CD4-positive, alpha-beta T cell (primary cell): ENCODE measurements at regions not wholly inside any gene's neighbourhood (a gene's known extent, or its start where the extent isn't known, plus 50 kb on each side); places are given as distances from the start of the nearest gene placed in this dataset.

Experiments
- ATAC-seq: fragments of 200-7000 bp; cut with Tn5 transposase; one replicate; pipeline ENCODE4 v1.10.0; 2022; ENCODE audit warnings: mild to moderate bottlenecking; ENCODE audit not compliant: poor library complexity
- CTCF ChIA-PET: fragments of 350-600 bp; sonication (Branson Sonifier 250); formaldehyde crosslinking; loops from one replicate; lab custom pipeline; 2021; ENCODE audit warnings: antibody characterized with exemption, inconsistent platforms; lab: Charles Lee
- POLR2A ChIA-PET: fragments of 350-600 bp; sonication (Branson Sonifier 250); formaldehyde crosslinking; loops from one replicate; lab custom pipeline; 2021; ENCODE audit warnings: antibody characterized with exemption, inconsistent platforms; lab: Charles Lee
- DNase-seq, 14 experiments: peaks; one replicate each; pipeline ENCODE4 v3.0.0-alpha.2; 2013 to 2020; ENCODE audit warnings: mixed read lengths in 2 of 14
- H3K27ac ChIP-seq, 2 donors: one replicate each; pipeline versions ENCODE4 v1.5.1 to v1.7.0; 2013; ENCODE audit warnings: low read length in 2 of 2, low read depth in 1 of 2, mild to moderate bottlenecking in 1 of 2
- H3K27me3 ChIP-seq, 2 experiments: 1 replicate in 1 of 2; 2 replicates in 1 of 2; pipeline versions ENCODE4 v1.6.1 to v1.7.0; 2013; ENCODE audit warnings: low read length in 2 of 2, control low read depth in 1 of 2, mild to moderate bottlenecking in 1 of 2, moderate library complexity in 1 of 2; ENCODE audit not compliant: insufficient read depth in 2 of 2, control insufficient read depth in 1 of 2
- H3K36me3 ChIP-seq: one replicate; pipeline ENCODE4 v1.6.1; 2013; ENCODE audit warnings: low read length, control low read depth; ENCODE audit not compliant: insufficient read depth
- H3K4me1 ChIP-seq: one replicate; pipeline ENCODE4 v1.6.1; 2013; ENCODE audit warnings: low read length, control low read depth; ENCODE audit not compliant: insufficient read depth
- H3K4me3 ChIP-seq: one replicate; pipeline ENCODE4 v1.5.1; 2013; ENCODE audit warnings: mild to moderate bottlenecking, low read length, moderate library complexity
- H3K9me3 ChIP-seq, 2 experiments: 1 replicate in 1 of 2; 2 replicates in 1 of 2; pipeline versions ENCODE4 v1.6.1 to v1.7.0; 2013; ENCODE audit warnings: low read length in 2 of 2, mild to moderate bottlenecking in 2 of 2, control low read depth in 1 of 2, moderate library complexity in 1 of 2; ENCODE audit not compliant: control insufficient read depth in 1 of 2, insufficient read depth in 1 of 2
- H3K27ac Mint-ChIP-seq: one replicate; pipeline ENCODE4 v1.8.0; 2020; ENCODE audit warnings: mixed read lengths
- H3K27me3 Mint-ChIP-seq: one replicate; pipeline ENCODE4 v1.8.0; 2021; ENCODE audit warnings: mixed read lengths
- H3K36me3 Mint-ChIP-seq: one replicate; pipeline ENCODE4 v1.8.0; 2021; ENCODE audit warnings: low read depth, mixed read lengths
- H3K4me1 Mint-ChIP-seq: one replicate; pipeline ENCODE4 v1.8.0; 2021; ENCODE audit warnings: low read depth, mixed read lengths
- H3K4me3 Mint-ChIP-seq: one replicate; pipeline ENCODE4 v1.8.0; 2020; ENCODE audit warnings: mild to moderate bottlenecking, mixed read lengths
- H3K9me3 Mint-ChIP-seq: one replicate; pipeline ENCODE4 v1.8.0; 2020; ENCODE audit warnings: mixed read lengths
- CTCF ChIP-seq: fragments of 200-600 bp; IDR thresholded peaks from one replicate; pipeline ENCODE4 v1.8.0; 2022; ENCODE audit warnings: antibody characterized with exemption, mild to moderate bottlenecking
- intact Hi-C, 2 experiments: fragments of 100-400 bp; cut with DNase I in 1 of 2; cut with micrococcal nuclease in 1 of 2; formaldehyde crosslinking; loops; one replicate each; pipeline versions ENCODE4 v1.15.1 to v1.9.0; 2023 to 2025; cut with DNase I, micrococcal nuclease

- Mint-ChIP-seq H3K36me3 (no peaks in the 10 kb centered on the region), H3K4me1 (peaks cover 6% of the 10 kb centered on the region), H3K27ac (no peak overlapping the region), H3K4me3 (no peak overlapping the region), H3K27me3 (peaks cover 6% of the 10 kb centered on the region), H3K9me3 (no peaks in the 10 kb centered on the region)
- Histone ChIP-seq H3K4me3 (no peak overlapping the region), H3K36me3 (no peaks in the 10 kb centered on the region), H3K27ac (no peak overlapping the region), H3K27me3 (no peaks in the 10 kb centered on the region), H3K4me1 (peaks cover 4% of the 10 kb centered on the region), H3K9me3 (peaks cover 0 to 5% of the 10 kb centered on the region in 2 experiments)
- DNase-seq (no peak), ATAC-seq (no peak)
- intact Hi-C loops: no loop called here
- ChIA-PET POLR2A (no interaction called here), CTCF (no interaction called here)
- no peak for TF ChIP-seq CTCF
Measured at GRCh38 chr1:5478156-5478695, 514.0 kb downstream of the NPHP4 start.

- no peak for TF ChIP-seq CTCF
- peaks cover 6% of the 10 kb centered on the region for H3K4me1 Mint-ChIP-seq
Measured at GRCh38 chr1:5477716-5478115, 514.5 kb downstream of the NPHP4 start.

GRCh38 chr1:5475572-5475971 is 516.7 kb downstream of the NPHP4 start:
- H3K9me3 ChIP-seq: peaks cover 0 to 4% of the 10 kb centered on the region in 2 experiments
- no peaks in the 10 kb centered on the region for H3K36me3 ChIP-seq
- H3K27ac Mint-ChIP-seq: no peak overlapping the region
- no peaks in the 10 kb centered on the region for H3K27me3 ChIP-seq
- DNase-seq (no peak), ATAC-seq (no peak)
- H3K4me1 Mint-ChIP-seq: no peaks in the 10 kb centered on the region
- POLR2A ChIA-PET: no interaction called here
- CTCF ChIA-PET: no interaction called here
- no peaks in the 10 kb centered on the region for H3K9me3 Mint-ChIP-seq
- TF ChIP-seq CTCF: no peak
- H3K27ac ChIP-seq: no peak overlapping the region
- no peaks in the 10 kb centered on the region for H3K4me1 ChIP-seq
- no peaks in the 10 kb centered on the region for H3K36me3 Mint-ChIP-seq
- no peak overlapping the region for H3K4me3 ChIP-seq
- intact Hi-C loops: no loop called here
- H3K27me3 Mint-ChIP-seq: no peaks in the 10 kb centered on the region
- H3K4me3 Mint-ChIP-seq: no peak overlapping the region

More at GRCh38 chr1:5477716-5478115, 514.5 kb downstream of the NPHP4 start:
- Histone ChIP-seq H3K4me1 (peaks cover 4% of the 10 kb centered on the region), H3K27me3 (no peaks in the 10 kb centered on the region), H3K9me3 (peaks cover 0 to 5% of the 10 kb centered on the region in 2 experiments), H3K36me3 (no peaks in the 10 kb centered on the region), H3K27ac (no peak overlapping the region), H3K4me3 (no peak overlapping the region)
- no peak overlapping the region for H3K27ac Mint-ChIP-seq
- POLR2A ChIA-PET: no interaction called here
- H3K4me3 Mint-ChIP-seq: no peak overlapping the region
- no peak for DNase-seq
- no peak for ATAC-seq
- H3K36me3 Mint-ChIP-seq: no peaks in the 10 kb centered on the region
- intact Hi-C loops: no loop called here
- peaks cover 6% of the 10 kb centered on the region for H3K27me3 Mint-ChIP-seq
- CTCF ChIA-PET: no interaction called here
- H3K9me3 Mint-ChIP-seq: no peaks in the 10 kb centered on the region
